ENCODE measurements at regions not wholly inside any gene's neighbourhood (a gene's known extent, or its start where the extent isn't known, plus 50 kb on each side); places are given as distances from the start of the nearest gene placed in this dataset.

DNA sequence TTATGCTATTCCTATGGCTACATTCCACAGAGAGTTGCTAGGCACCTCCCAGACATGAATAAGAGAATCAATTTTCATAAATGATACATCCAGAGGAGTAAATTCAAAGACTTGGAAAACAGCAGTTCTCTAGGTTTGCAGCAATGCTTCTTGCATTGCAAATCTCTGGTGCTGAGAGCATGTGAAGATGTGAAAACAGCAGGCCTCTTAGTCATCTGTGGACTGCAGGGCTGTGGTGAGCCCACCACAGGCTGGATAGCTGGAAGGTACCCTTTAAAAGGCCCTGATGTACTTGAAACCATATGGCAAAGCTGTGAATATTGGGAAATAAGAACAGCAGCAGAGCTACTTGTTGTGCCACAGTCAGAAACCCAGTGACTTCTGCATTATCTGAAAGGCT is 2135.9 kb downstream of the ARAP2 start:
- Mint-ChIP-seq H3K9me3 (no peaks in the 10 kb centered on the region), H3K27ac (no peak overlapping the region; a peak in 1 of 7 replicates), H3K36me3 (ENCODE audit: insufficient read depth in 1 of 3, low read depth in 3 of 3) (no peaks in the 10 kb centered on the region), H3K27me3 (ENCODE audit: low read depth) (no peaks in the 10 kb centered on the region), H3K4me1 (no peaks in the 10 kb centered on the region), H3K4me3 (no peak overlapping the region)
- no peak overlapping the region for H4K91ac ChIP-seq (ENCODE audit: insufficient read length, low read depth, low read length)
- no peak overlapping the region for H2BK20ac ChIP-seq (ENCODE audit: low read depth, low read length, poor library complexity, severe bottlenecking)
- H2AK5ac ChIP-seq (ENCODE audit: insufficient read length, low read length) = no peak overlapping the region
- H3K4me1 ChIP-seq (ENCODE audit: insufficient read depth, low read length) = no peaks in the 10 kb centered on the region
- H3K27me3 ChIP-seq (ENCODE audit: insufficient read depth, low read length) = no peaks in the 10 kb centered on the region
- H3K79me1 ChIP-seq (ENCODE audit: insufficient read depth, low read depth, low read length, poor library complexity, severe bottlenecking) = no peaks in the 10 kb centered on the region
- no peak overlapping the region for H4K8ac ChIP-seq (replicated peaks; ENCODE audit: insufficient read length, low read depth, low read length)
- H3K23me2 ChIP-seq (ENCODE audit: insufficient read length, low read depth, low read length, poor library complexity, severe bottlenecking) = no peaks in the 10 kb centered on the region
- H3K27ac ChIP-seq (ENCODE audit: insufficient read length, low read depth, low read length) = no peak overlapping the region
- H3K14ac ChIP-seq (ENCODE audit: insufficient read depth, low read length) = no peak overlapping the region
- DNase-seq = no peak
- no peaks in the 10 kb centered on the region for H3K79me2 ChIP-seq (ENCODE audit: insufficient read depth, low read length)
- no peaks in the 10 kb centered on the region for H4K20me1 ChIP-seq (ENCODE audit: control insufficient read depth, insufficient read depth, insufficient read length)
- H3T11ph ChIP-seq (ENCODE audit: low read length) = no peak overlapping the region
- H3K9ac ChIP-seq (ENCODE audit: extremely low read depth, insufficient read length, low read length) = no peak overlapping the region
- TF ChIP-seq, protein P1, sequence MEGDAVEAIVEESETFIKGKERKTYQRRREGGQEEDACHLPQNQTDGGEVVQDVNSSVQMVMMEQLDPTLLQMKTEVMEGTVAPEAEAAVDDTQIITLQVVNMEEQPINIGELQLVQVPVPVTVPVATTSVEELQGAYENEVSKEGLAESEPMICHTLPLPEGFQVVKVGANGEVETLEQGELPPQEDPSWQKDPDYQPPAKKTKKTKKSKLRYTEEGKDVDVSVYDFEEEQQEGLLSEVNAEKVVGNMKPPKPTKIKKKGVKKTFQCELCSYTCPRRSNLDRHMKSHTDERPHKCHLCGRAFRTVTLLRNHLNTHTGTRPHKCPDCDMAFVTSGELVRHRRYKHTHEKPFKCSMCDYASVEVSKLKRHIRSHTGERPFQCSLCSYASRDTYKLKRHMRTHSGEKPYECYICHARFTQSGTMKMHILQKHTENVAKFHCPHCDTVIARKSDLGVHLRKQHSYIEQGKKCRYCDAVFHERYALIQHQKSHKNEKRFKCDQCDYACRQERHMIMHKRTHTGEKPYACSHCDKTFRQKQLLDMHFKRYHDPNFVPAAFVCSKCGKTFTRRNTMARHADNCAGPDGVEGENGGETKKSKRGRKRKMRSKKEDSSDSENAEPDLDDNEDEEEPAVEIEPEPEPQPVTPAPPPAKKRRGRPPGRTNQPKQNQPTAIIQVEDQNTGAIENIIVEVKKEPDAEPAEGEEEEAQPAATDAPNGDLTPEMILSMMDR (conservative IDR thresholded peaks at IDR 0.05) = no peak
- no peak overlapping the region for H2BK5ac ChIP-seq (ENCODE audit: insufficient read length, low read length)
- H2BK120ac ChIP-seq (ENCODE audit: low read depth, low read length, poor library complexity, severe bottlenecking) = no peak overlapping the region
- H3K4ac ChIP-seq (ENCODE audit: low read depth, low read length) = no peak overlapping the region
- no peak overlapping the region for H2BK15ac ChIP-seq (ENCODE audit: low read depth, low read length)
- H3K4me2 ChIP-seq (ENCODE audit: insufficient read depth, insufficient read length, low read length) = no peak overlapping the region
- H3K18ac ChIP-seq (ENCODE audit: insufficient read length, low read depth, low read length) = no peak overlapping the region
- H3K9me3 ChIP-seq (ENCODE audit: control insufficient read depth, low read depth, low read length) = no peaks in the 10 kb centered on the region
- H4K5ac ChIP-seq (ENCODE audit: insufficient read length, low read depth, low read length) = no peak overlapping the region
- no peak overlapping the region for H3K23ac ChIP-seq (ENCODE audit: insufficient read length, low read depth, low read length)
- no peak overlapping the region for H3K56ac ChIP-seq (ENCODE audit: insufficient read length, low read depth, low read length)
- no peak overlapping the region for H2BK12ac ChIP-seq (ENCODE audit: insufficient read length, low read depth, low read length)
- no peak overlapping the region for H2AFZ ChIP-seq (ENCODE audit: low read length)

Measured in H9 (cell line).